NCI-H2029 (cell line): ENCODE measurements at regions not wholly inside any gene's neighbourhood (a gene's known extent, or its start where the extent isn't known, plus 50 kb on each side); places are given as distances from the start of the nearest gene placed in this dataset.
"Not testable (repeated sequence)": the region's sequence is repeated elsewhere in the genome, so short reads cannot be mapped to it uniquely, and the experiment has no call there.

Source experiments
- DNase-seq: peaks from one replicate; lab custom pipeline; 2025; lab: John Stamatoyannopoulos, UW

- DNase-seq: no peak
These were observed 105.0 kb downstream of the OTUD1 start for GRCh38 chr10:23543691-23544380.

GRCh38 chr10:23545866-23546265 is 107.0 kb downstream of the OTUD1 start:
- not testable (repeated sequence) for DNase-seq

GRCh38 chr10:23556727-23557440 is 118.0 kb downstream of the OTUD1 start:
- no peak for DNase-seq

GRCh38 chr10:23557777-23558176 is 118.9 kb downstream of the OTUD1 start:
- DNase-seq: no peak

GRCh38 chr10:23558361-23558799 is 119.5 kb downstream of the OTUD1 start:
- DNase-seq: no peak

GRCh38 chr10:23568996-23569395 is 130.1 kb downstream of the OTUD1 start:
- no peak for DNase-seq

GRCh38 chr10:23571884-23572283 is 133.0 kb downstream of the OTUD1 start:
- no peak for DNase-seq

GRCh38 chr10:23581906-23582450 is 143.1 kb downstream of the OTUD1 start:
- no peak for DNase-seq

- no peak for DNase-seq
These were observed 145.5 kb downstream of the OTUD1 start for GRCh38 chr10:23584396-23584795.

GRCh38 chr10:23585186-23585585 is 146.3 kb downstream of the OTUD1 start:
- DNase-seq: peak; percentile 6

- DNase-seq: no peak
These were observed 146.8 kb downstream of the OTUD1 start for GRCh38 chr10:23585666-23586065.

GRCh38 chr10:23595278-23595677 is 156.4 kb downstream of the OTUD1 start:
- not testable (repeated sequence) for DNase-seq

- no peak for DNase-seq
These were observed 165.7 kb downstream of the OTUD1 start for GRCh38 chr10:23604613-23605012.

- DNase-seq: no peak
These were observed 167.6 kb downstream of the OTUD1 start for GRCh38 chr10:23606456-23606855.

- no peak for DNase-seq
These were observed 170.1 kb downstream of the OTUD1 start for GRCh38 chr10:23608926-23609325.

GRCh38 chr10:23610626-23611307 is 171.9 kb downstream of the OTUD1 start:
- no peak for DNase-seq

- DNase-seq: no peak
These were observed 172.6 kb downstream of the OTUD1 start for GRCh38 chr10:23611308-23612029.

- DNase-seq: no peak
These were observed 175.0 kb downstream of the OTUD1 start for GRCh38 chr10:23613900-23614299.

GRCh38 chr10:23614483-23614882 is 175.6 kb downstream of the OTUD1 start:
- DNase-seq: no peak

GRCh38 chr10:23630376-23630775 is 191.5 kb downstream of the OTUD1 start:
- no peak for DNase-seq

- no peak for DNase-seq
These were observed 192.0 kb downstream of the OTUD1 start for GRCh38 chr10:23630885-23631284.
